Tibial artery (tissue), 4 donors: ENCODE measurements at regions not wholly inside any gene's neighbourhood (a gene's known extent, or its start where the extent isn't known, plus 50 kb on each side); places are given as distances from the start of the nearest gene placed in this dataset.

Experiments
- DNase-seq, 2 donors: peaks; one replicate each; pipeline ENCODE4 v3.0.0-alpha.2; 2019
- H3K27ac ChIP-seq, 2 donors: fragments of 200-600 bp; sonication (generic) in 1 of 2; 1 replicate in 1 of 2; 2 replicates in 1 of 2; pipeline ENCODE4 v1.5.1; 2018 to 2019; ENCODE audit warnings: mild to moderate bottlenecking in 1 of 2
- H3K27me3 ChIP-seq, 2 donors: fragments of 200-600 bp; sonication (generic) in 1 of 2; one replicate each; pipeline versions ENCODE4 v1.5.1 to v1.6.0; 2016 to 2019
- H3K36me3 ChIP-seq, 3 donors: fragments of 200-600 bp; sonication (generic) in 2 of 3; one replicate each; pipeline ENCODE4 v1.5.1; 2016 to 2019; ENCODE audit warnings: mild to moderate bottlenecking in 2 of 3
- H3K4me1 ChIP-seq, 4 donors: fragments of 200-600 bp; sonication (generic) in 2 of 4; 1 replicate in 3 of 4; 2 replicates in 1 of 4; pipeline ENCODE4 v1.5.1; 2016 to 2019
- H3K4me3 ChIP-seq, 2 donors: fragments of 200-600 bp; sonication (generic) in 1 of 2; 1 replicate in 1 of 2; 2 replicates in 1 of 2; pipeline ENCODE4 v1.5.1; 2018 to 2019; ENCODE audit warnings: mild to moderate bottlenecking in 2 of 2
- H3K9me3 ChIP-seq, 3 donors: fragments of 200-600 bp; sonication (generic) in 1 of 3; one replicate each; pipeline ENCODE4 v1.5.1; 2016 to 2019
- CTCF ChIP-seq, 2 experiments: fragments of 200-600 bp in 1 of 2; fragments of 450-650 bp in 1 of 2; IDR thresholded peaks; one replicate each; pipeline ENCODE4 v1.5.1; 2017 to 2019; ENCODE audit warnings: antibody characterized with exemption in 2 of 2, mild to moderate bottlenecking in 1 of 2, moderate library complexity in 1 of 2
- intact Hi-C: fragments of 100-400 bp; cut with DNase I; formaldehyde crosslinking; loops from one replicate; pipeline ENCODE4 v1.15.0; 2023; ENCODE audit warnings: low total_unique reads

- H3K36me3 ChIP-seq = no peaks in the 10 kb centered on the region
- no peak overlapping the region for H3K4me3 ChIP-seq
- peaks cover 0 to 57% of the 10 kb centered on the region in 2 donors for H3K27me3 ChIP-seq
- intact Hi-C loops = no loop called here
- H3K4me1 ChIP-seq = no peaks in the 10 kb centered on the region
- no peak for TF ChIP-seq CTCF (IDR thresholded peaks at IDR 0.05)
- H3K27ac ChIP-seq = no peak overlapping the region
- H3K9me3 ChIP-seq = no peaks in the 10 kb centered on the region
- DNase-seq = no peak
Measured at GRCh38 chr2:15784106-15784885, 156.1 kb upstream of the MYCN start.

GRCh38 chr2:15784886-15785801 lies 155.2 kb upstream of the MYCN start:
- DNase-seq = no peak
- no peaks in the 10 kb centered on the region for H3K36me3 ChIP-seq
- intact Hi-C loops = no loop called here
- peaks cover 0 to 57% of the 10 kb centered on the region in 2 donors for H3K27me3 ChIP-seq
- H3K4me3 ChIP-seq = no peak overlapping the region
- TF ChIP-seq CTCF (IDR thresholded peaks at IDR 0.05) = no peak
- H3K27ac ChIP-seq = no peak overlapping the region
- no peaks in the 10 kb centered on the region for H3K9me3 ChIP-seq
- H3K4me1 ChIP-seq = no peaks in the 10 kb centered on the region

GRCh38 chr2:15786003-15786654 lies 154.2 kb upstream of the MYCN start:
- no peak for TF ChIP-seq CTCF (IDR thresholded peaks at IDR 0.05)
- intact Hi-C loops = no loop called here
- Histone ChIP-seq H3K4me3 (no peak overlapping the region), H3K9me3 (no peaks in the 10 kb centered on the region), H3K27me3 (peaks cover 0 to 58% of the 10 kb centered on the region in 2 donors), H3K36me3 (no peaks in the 10 kb centered on the region), H3K27ac (no peak overlapping the region), H3K4me1 (no peaks in the 10 kb centered on the region)
- DNase-seq = no peak

GRCh38 chr2:15786901-15787300 lies 153.4 kb upstream of the MYCN start:
- H3K4me1 ChIP-seq = no peaks in the 10 kb centered on the region
- no peak overlapping the region for H3K4me3 ChIP-seq
- no peak overlapping the region for H3K27ac ChIP-seq
- TF ChIP-seq CTCF (IDR thresholded peaks at IDR 0.05) = no peak
- H3K27me3 ChIP-seq = peaks cover 0 to 52% of the 10 kb centered on the region in 2 donors
- no peak for DNase-seq
- H3K36me3 ChIP-seq = no peaks in the 10 kb centered on the region
- intact Hi-C loops = no loop called here
- H3K9me3 ChIP-seq = no peaks in the 10 kb centered on the region

- intact Hi-C loops = no loop called here
- Histone ChIP-seq H3K36me3 (no peaks in the 10 kb centered on the region), H3K4me1 (no peaks in the 10 kb centered on the region), H3K27me3 (peaks cover 0 to 43% of the 10 kb centered on the region in 2 donors), H3K9me3 (no peaks in the 10 kb centered on the region), H3K27ac (no peak overlapping the region), H3K4me3 (no peak overlapping the region)
- no peak for DNase-seq
- no peak for TF ChIP-seq CTCF (IDR thresholded peaks at IDR 0.05)
Measured at GRCh38 chr2:15787535-15788454, 152.6 kb upstream of the MYCN start.
